IMR-90 (cell line): ENCODE measurements at regions not wholly inside any gene's neighbourhood (a gene's known extent, or its start where the extent isn't known, plus 50 kb on each side); places are given as distances from the start of the nearest gene placed in this dataset.
"Not testable (repeated sequence)": the region's sequence is repeated elsewhere in the genome, so short reads cannot be mapped to it uniquely, and the experiment has no call there.

Source experiments
- ATAC-seq: fragments of 200-7000 bp; cut with Tn5 transposase; 2 replicates; pipeline ENCODE4 v1.9.1; 2020; ENCODE audit warnings: low read depth, mild to moderate bottlenecking, moderate library complexity
- BruUV-seq: library from RNA; stranded (reverse); fragments of 400-500 nt; replicated peaks from 2 replicates; lab custom pipeline; 2021; lab: Mats Ljungman, UMichigan
- CTCF ChIA-PET: fragments of 300-600 bp; formaldehyde crosslinking; extraction: SDS; loops from one replicate; lab custom pipeline; 2021; ENCODE audit warnings: antibody characterized with exemption; lab: Yijun Ruan, JAX
- POLR2A ChIA-PET: fragments of 300-600 bp; sonication (Branson Sonifier 250); formaldehyde crosslinking; loops from one replicate; lab custom pipeline; 2022; ENCODE audit warnings: antibody characterized with exemption; ENCODE audit not compliant: unreplicated experiment; lab: Charles Lee
- DNase-seq: peaks from one replicate; pipeline ENCODE4 v3.0.0; 2013
- H2AFZ ChIP-seq: replicated peaks from 2 replicates; pipeline ENCODE3; 2013; ENCODE audit warnings: low read length, mild to moderate bottlenecking; ENCODE audit not compliant: poor library complexity
- H2AK5ac ChIP-seq: 2 replicates; pipeline ENCODE4 v1.6.1; 2013; ENCODE audit warnings: low read depth, low read length, inconsistent platforms
- H2AK9ac ChIP-seq: replicated peaks from 2 replicates; pipeline ENCODE3; 2013; ENCODE audit warnings: mild to moderate bottlenecking, low read depth, low read length, moderate library complexity; ENCODE audit not compliant: poor library complexity
- H2BK120ac ChIP-seq: 2 replicates; pipeline ENCODE4 v1.6.1; 2013; ENCODE audit warnings: low read depth, low read length, inconsistent platforms
- H2BK15ac ChIP-seq: 3 replicates; pipeline ENCODE4 v1.6.1; 2013; ENCODE audit warnings: low read depth, low read length, inconsistent platforms
- H2BK20ac ChIP-seq: 2 replicates; pipeline ENCODE4 v1.6.1; 2013; ENCODE audit warnings: low read depth, mild to moderate bottlenecking, inconsistent platforms, low read length, moderate library complexity
- H2BK5ac ChIP-seq: 2 replicates; pipeline ENCODE4 v1.6.1; 2013; ENCODE audit warnings: mild to moderate bottlenecking, low read depth, low read length, inconsistent platforms; ENCODE audit not compliant: poor library complexity, severe bottlenecking
- H3K14ac ChIP-seq: replicated peaks from 2 replicates; pipeline ENCODE4 v1.6.1; 2013; ENCODE audit warnings: low read depth, low read length, inconsistent platforms
- H3K18ac ChIP-seq: 2 replicates; pipeline ENCODE4 v1.6.1; 2013; ENCODE audit warnings: low read depth, low read length, control low read depth
- H3K23ac ChIP-seq: 2 replicates; pipeline ENCODE4 v1.6.1; 2013; ENCODE audit warnings: low read depth, low read length, inconsistent platforms
- H3K27ac ChIP-seq: 2 replicates; pipeline ENCODE4 v1.5.1; 2013; ENCODE audit warnings: mild to moderate bottlenecking, control low read depth, low read length; ENCODE audit not compliant: insufficient read depth
- H3K27me3 ChIP-seq: 2 replicates; pipeline ENCODE4 v1.6.1; 2013; ENCODE audit warnings: low read length; ENCODE audit not compliant: control insufficient read depth, insufficient read depth
- H3K36me3 ChIP-seq: 2 replicates; pipeline ENCODE4 v1.6.1; 2013; ENCODE audit warnings: low read length, mixed read lengths; ENCODE audit not compliant: control insufficient read depth, insufficient read depth
- H3K4ac ChIP-seq: 2 replicates; pipeline ENCODE4 v1.6.1; 2013; ENCODE audit warnings: low read depth, low read length, inconsistent platforms
- H3K4me1 ChIP-seq: 2 replicates; pipeline ENCODE4 v1.6.1; 2013; ENCODE audit warnings: low read length, mixed read lengths; ENCODE audit not compliant: control insufficient read depth, insufficient read depth
- H3K4me2 ChIP-seq: 2 replicates; pipeline ENCODE4 v1.6.1; 2013; ENCODE audit warnings: low read depth, mild to moderate bottlenecking, control low read depth, low read length, moderate library complexity
- H3K4me3 ChIP-seq: 2 replicates; pipeline ENCODE4 v1.5.1; 2013; ENCODE audit warnings: low read depth, mild to moderate bottlenecking, control low read depth, low read length, moderate library complexity; ENCODE audit not compliant: insufficient read depth
- H3K56ac ChIP-seq: 2 replicates; pipeline ENCODE4 v1.6.1; 2013; ENCODE audit warnings: low read length, inconsistent platforms; ENCODE audit not compliant: insufficient read depth; ENCODE audit errors: extremely low read depth
- H3K79me1 ChIP-seq, 2 experiments: 2 replicates each; pipeline ENCODE4 v1.6.1; 2013; ENCODE audit warnings: low read length in 2 of 2, inconsistent platforms in 1 of 2, low read depth in 1 of 2
- H3K9ac ChIP-seq: 2 replicates; pipeline ENCODE4 v1.6.1; 2013; ENCODE audit warnings: low read depth, low read length, control low read depth
- H3K9me1 ChIP-seq: 2 replicates; pipeline ENCODE4 v1.6.1; 2013; ENCODE audit warnings: low read length, inconsistent platforms; ENCODE audit not compliant: insufficient read depth
- H3K9me3 ChIP-seq: 2 replicates; pipeline ENCODE4 v1.6.1; 2013; ENCODE audit warnings: low read length; ENCODE audit not compliant: control insufficient read depth, insufficient read depth
- H4K20me1 ChIP-seq: 2 replicates; pipeline ENCODE4 v1.6.1; 2013; ENCODE audit warnings: low read length, inconsistent platforms; ENCODE audit not compliant: insufficient read depth
- H4K5ac ChIP-seq: 2 replicates; pipeline ENCODE4 v1.6.1; 2013; ENCODE audit warnings: mild to moderate bottlenecking, low read depth, low read length, control low read depth
- H4K8ac ChIP-seq, 2 experiments: 2 replicates each; pipeline ENCODE4 v1.6.1; 2013; ENCODE audit warnings: low read depth in 2 of 2, low read length in 2 of 2, control low read depth in 1 of 2, inconsistent platforms in 1 of 2
- H4K91ac ChIP-seq: 2 replicates; pipeline ENCODE4 v1.6.1; 2013; ENCODE audit warnings: low read depth, low read length, inconsistent platforms; ENCODE audit not compliant: insufficient read depth
- WGBS, 2 experiments: methylation state at CpG; one replicate each; pipeline versions ENCODE4 v1.1.5 to v1.1.7; 2013; ENCODE audit warnings: missing lambda C conversion rate in 2 of 2; ENCODE audit not compliant: insufficient read length in 1 of 2; ENCODE audit errors: extremely low coverage in 2 of 2; 5-methylcytosine and 5-hydroxymethylcytosine counted together
- dilution Hi-C: fragments of 300-500 bp; cut with HindIII; formaldehyde crosslinking; loops from one replicate; pipeline ENCODE4 v1.14.3; 2018; ENCODE audit warnings: low sequenced_read_pairs; ENCODE audit not compliant: unreplicated experiment
- in situ Hi-C: fragments of 300-500 bp; cut with MboI; formaldehyde crosslinking; loops from 3 replicates; pipeline ENCODE4 v1.14.3; 2019; ENCODE audit warnings: low sequenced_read_pairs, inconsistent platforms, mixed read lengths
- intact Hi-C: fragments of 100-400 bp; cut with micrococcal nuclease; formaldehyde crosslinking; loops from 2 replicates; pipeline ENCODE4 v1.10.0; 2022

DNA sequence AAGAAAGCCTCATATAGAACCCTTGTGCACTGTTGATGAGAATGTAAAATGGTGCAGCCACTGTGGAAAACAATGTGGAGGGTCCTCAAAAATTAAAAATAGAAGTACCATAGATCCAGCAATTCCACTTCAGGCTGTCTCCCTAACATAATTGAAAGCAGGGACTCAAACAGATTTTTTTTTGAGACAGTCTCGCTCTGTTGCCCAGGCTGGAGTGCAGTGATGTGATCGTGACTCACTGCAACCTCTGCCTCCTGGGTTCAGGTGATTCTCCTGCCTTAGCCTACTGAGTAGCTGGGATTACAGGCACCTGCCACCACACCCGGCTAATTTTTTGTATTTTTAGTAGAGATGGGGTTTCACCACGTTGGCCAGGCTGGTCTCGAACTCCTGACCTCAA lies 356.6 kb upstream of the ROPN1 start:
- intact Hi-C loops, H3K27ac ChIP-seq, H2BK120ac ChIP-seq, H4K5ac ChIP-seq, H3K4me3 ChIP-seq, POLR2A ChIA-PET, H3K4me2 ChIP-seq, H2AK9ac ChIP-seq, H4K20me1 ChIP-seq, H2AFZ ChIP-seq, DNase-seq, H3K9ac ChIP-seq, H3K18ac ChIP-seq, H2BK20ac ChIP-seq, ATAC-seq, H2BK15ac ChIP-seq, H4K91ac ChIP-seq, H3K23ac ChIP-seq, H3K56ac ChIP-seq, H2BK5ac ChIP-seq, H3K9me3 ChIP-seq, H4K8ac ChIP-seq, H3K14ac ChIP-seq, dilution Hi-C loops, BruUV-seq, H3K4ac ChIP-seq, H3K27me3 ChIP-seq, H3K9me1 ChIP-seq, H3K79me1 ChIP-seq, H3K36me3 ChIP-seq, H3K4me1 ChIP-seq, H2AK5ac ChIP-seq: not testable (repeated sequence)
- CTCF ChIA-PET: interaction anchor here (0.7 kb wide), 1 partner anchor 80 kb away, joined by 3 read pairs; no protein-coding TSS in a partner anchor
- WGBS, 2 experiments: no CpG with 5 or more reads among the region's 5 CpGs
- in situ Hi-C loops: loop anchor here (5.0 kb wide), 1 partner anchor 119 kb away; no protein-coding TSS in a partner anchor
